Ovary (tissue), 7 donors: ENCODE measurements at regions not wholly inside any gene's neighbourhood (a gene's known extent, or its start where the extent isn't known, plus 50 kb on each side); places are given as distances from the start of the nearest gene placed in this dataset.

Experiments used
- DNase-seq, 5 donors: peaks; one replicate each; pipeline ENCODE4 v3.0.0-alpha.2; 2019 to 2020
- H3K27ac ChIP-seq, 2 donors: fragments of 200-600 bp; one replicate each; pipeline versions ENCODE4 v1.5.1 to v1.8.0; 2019 to 2022
- H3K27me3 ChIP-seq: fragments of 200-600 bp; one replicate; pipeline ENCODE4 v1.8.0; 2022
- H3K36me3 ChIP-seq: fragments of 200-600 bp; sonication (generic); one replicate; pipeline ENCODE4 v1.5.1; 2019
- H3K4me1 ChIP-seq: one replicate; pipeline ENCODE4 v1.8.1; 2013; ENCODE audit warnings: mild to moderate bottlenecking, moderate library complexity; ENCODE audit not compliant: insufficient read depth
- H3K4me3 ChIP-seq: fragments of 200-600 bp; sonication (generic); one replicate; pipeline ENCODE4 v1.5.1; 2017
- H3K9me3 ChIP-seq, 2 donors: fragments of 200-600 bp in 1 of 2; sonication (generic) in 1 of 2; one replicate each; pipeline versions ENCODE4 v1.5.1 to v1.8.1; 2013 to 2019; ENCODE audit warnings: mild to moderate bottlenecking in 1 of 2, moderate library complexity in 1 of 2
- CTCF ChIP-seq, 3 donors: fragments of 450-650 bp in 2 of 3; fragments of 200-600 bp in 1 of 3; IDR thresholded peaks; one replicate each; pipeline versions ENCODE4 v1.5.1 to v1.8.0; 2016 to 2022; ENCODE audit warnings: antibody characterized with exemption in 3 of 3, mild to moderate bottlenecking in 1 of 3
- EP300 ChIP-seq: sonication (generic); formaldehyde crosslinking; IDR thresholded peaks from one replicate; pipeline ENCODE4 v1.6.1; 2017; ENCODE audit warnings: antibody characterized with exemption
- POLR2A ChIP-seq: fragments of 450-650 bp; IDR thresholded peaks from one replicate; pipeline ENCODE4 v1.6.1; 2017; ENCODE audit warnings: antibody characterized with exemption, mild to moderate bottlenecking, moderate library complexity
- WGBS, 3 donors: extraction: QIAGEN DNeasy Blood & Tissue Kit in 1 of 3; methylation state at CpG; one replicate each; pipeline versions ENCODE4 v1.1.5 to v1.1.7; 2013 to 2017; 5-methylcytosine and 5-hydroxymethylcytosine counted together
- intact Hi-C, 4 donors: fragments of 100-400 bp; cut with DNase I; formaldehyde crosslinking; loops; one replicate each; pipeline versions ENCODE4 v1.11.0 to v1.15.1; 2022 to 2023
- donor health status: DM: no; HTN: no; CAD: no; lungs with moderate emphysema.
- donor health status: DM: no; HTN: no; CAD: no.
- donor health status: Bipolar disorder and iron deficiency.
- donor health status: DM: no; HTN: no; CAD: no.
- donor health status: DM: yes; HTN: yes; CAD: no.

GRCh38 chr2:163518762-163519161 lies 217.0 kb downstream of the FIGN start:
- Histone ChIP-seq H3K9me3 (no peaks in the 10 kb centered on the region), H3K27ac (no peak overlapping the region), H3K27me3 (no peaks in the 10 kb centered on the region), H3K4me1 (no peaks in the 10 kb centered on the region), H3K36me3 (no peaks in the 10 kb centered on the region), H3K4me3 (no peak overlapping the region)
- 78 to 80% (median 78%) methylated on average over 2 of the region's 2 CpGs for WGBS, 3 donors
- intact Hi-C loops: no loop called here
- no peak for DNase-seq
- no peak for TF ChIP-seq EP300

GRCh38 chr2:163515836-163516235 lies 220.0 kb downstream of the FIGN start:
- H3K9me3 ChIP-seq: no peaks in the 10 kb centered on the region
- TF ChIP-seq POLR2A: no peak
- no peak for TF ChIP-seq EP300
- TF ChIP-seq CTCF (IDR thresholded peaks at IDR 0.05): no peak
- H3K36me3 ChIP-seq: no peaks in the 10 kb centered on the region
- no peaks in the 10 kb centered on the region for H3K4me1 ChIP-seq
- no peak for DNase-seq
- no peaks in the 10 kb centered on the region for H3K27me3 ChIP-seq
- H3K4me3 ChIP-seq: no peak overlapping the region
- intact Hi-C loops: no loop called here
- H3K27ac ChIP-seq: no peak overlapping the region

- H3K27me3 ChIP-seq: no peaks in the 10 kb centered on the region
- H3K9me3 ChIP-seq: no peaks in the 10 kb centered on the region
- H3K36me3 ChIP-seq: no peaks in the 10 kb centered on the region
- H3K27ac ChIP-seq: no peak overlapping the region
- no peak overlapping the region for H3K4me3 ChIP-seq
- H3K4me1 ChIP-seq: no peaks in the 10 kb centered on the region
- TF ChIP-seq EP300 (no peak), CTCF (IDR thresholded peaks at IDR 0.05) (no peak), POLR2A (no peak)
- intact Hi-C loops: no loop called here
- WGBS, 3 donors: 61 to 78% (median 67%) methylated on average over 3 of the region's 3 CpGs
- no peak for DNase-seq
These were observed 230.5 kb downstream of the FIGN start for GRCh38 chr2:163505281-163505680.

GRCh38 chr2:163493359-163494298 lies 242.2 kb downstream of the FIGN start:
- Histone ChIP-seq H3K4me3 (no peak overlapping the region), H3K36me3 (no peaks in the 10 kb centered on the region)

More at GRCh38 chr2:163493359-163494298, 242.2 kb downstream of the FIGN start:
- no peak overlapping the region for H3K27ac ChIP-seq
- no peaks in the 10 kb centered on the region for H3K4me1 ChIP-seq
- H3K27me3 ChIP-seq: no peaks in the 10 kb centered on the region
- 33 to 41% (median 33%) methylated on average over 13 of the region's 13 CpGs for WGBS, 3 donors
- no peaks in the 10 kb centered on the region for H3K9me3 ChIP-seq
- intact Hi-C loops: no loop called here
- TF ChIP-seq EP300 (no peak), CTCF (IDR thresholded peaks at IDR 0.05) (no peak), POLR2A (no peak)
- DNase-seq: no peak
